Dedifferentiated amniotic fluid mesenchymal stem cell (primary cell): ENCODE measurements at regions not wholly inside any gene's neighbourhood (a gene's known extent, or its start where the extent isn't known, plus 50 kb on each side); places are given as distances from the start of the nearest gene placed in this dataset.
"Not testable (repeated sequence)": the region's sequence is repeated elsewhere in the genome, so short reads cannot be mapped to it uniquely, and the experiment has no call there.

Experiments used
- DNase-seq: peaks from one replicate; pipeline ENCODE4 v3.0.0-alpha.2; 2016; ENCODE audit errors: extremely low spot score

GRCh38 chr15:88965097-88965496, 51.9 kb upstream of the MFGE8 start:
- not testable (repeated sequence) for DNase-seq

GRCh38 chr15:88970232-88970631, 57.1 kb upstream of the MFGE8 start:
- no peak for DNase-seq

- no peak for DNase-seq
Measured at GRCh38 chr15:88974392-88974791, 61.2 kb upstream of the MFGE8 start.

GRCh38 chr15:88975891-88976290, 62.7 kb upstream of the MFGE8 start:
- DNase-seq = no peak

GRCh38 chr15:88976656-88977055, 63.5 kb upstream of the MFGE8 start:
- no peak for DNase-seq

GRCh38 chr15:88979674-88980073, 66.5 kb upstream of the MFGE8 start:
- no peak for DNase-seq

GRCh38 chr15:88980498-88980897, 67.3 kb upstream of the MFGE8 start:
- DNase-seq = no peak

- no peak for DNase-seq
Measured at GRCh38 chr15:88981244-88982215, 68.4 kb upstream of the MFGE8 start.

- DNase-seq = no peak
Measured at GRCh38 chr15:88982304-88982945, 69.2 kb upstream of the MFGE8 start.

- no peak for DNase-seq
Measured at GRCh38 chr15:88982946-88983342, 69.8 kb upstream of the MFGE8 start.

GRCh38 chr15:88983861-88984429, 70.8 kb upstream of the MFGE8 start:
- no peak for DNase-seq

GRCh38 chr15:88985547-88986393, 72.6 kb upstream of the MFGE8 start:
- no peak for DNase-seq

- DNase-seq = no peak
Measured at GRCh38 chr15:88986949-88987590, 73.9 kb upstream of the MFGE8 start.

- DNase-seq = no peak
Measured at GRCh38 chr15:88987591-88987933, 74.4 kb upstream of the MFGE8 start.

GRCh38 chr15:88987934-88988671, 74.9 kb upstream of the MFGE8 start:
- no peak for DNase-seq

- peak; percentile 37 for DNase-seq
Measured at GRCh38 chr15:88989578-88989977, 76.4 kb upstream of the MFGE8 start.

- no peak for DNase-seq
Measured at GRCh38 chr15:88990185-88990679, 77.1 kb upstream of the MFGE8 start.

GRCh38 chr15:88992216-88992615, 79.0 kb upstream of the MFGE8 start:
- DNase-seq = no peak

- no peak for DNase-seq
Measured at GRCh38 chr15:88992912-88993376, 79.8 kb upstream of the MFGE8 start.

- no peak for DNase-seq
Measured at GRCh38 chr15:88993662-88994061, 80.5 kb upstream of the MFGE8 start.
